SK-N-SH (cell line): ENCODE measurements at regions not wholly inside any gene's neighbourhood (a gene's known extent, or its start where the extent isn't known, plus 50 kb on each side); places are given as distances from the start of the nearest gene placed in this dataset.

Experiments used
- CTCF ChIA-PET: fragments of 300-600, 350-600 bp; formaldehyde crosslinking; extraction: SDS; loops from one replicate; lab custom pipeline; 2021; lab: Yijun Ruan, JAX
- POLR2A ChIA-PET: fragments of 350-600 bp; sonication (Branson Sonifier 250); formaldehyde crosslinking; extraction: SDS; loops from one replicate; lab custom pipeline; 2020; ENCODE audit warnings: antibody characterized with exemption, inconsistent platforms; lab: Yijun Ruan, JAX
- DNase-seq: peaks from one replicate; pipeline ENCODE4 v3.0.0; 2012
- H2AFZ ChIP-seq: fragments of 200-600 bp; sonication (generic); 2 replicates; pipeline ENCODE4 v1.8.1; 2016; ENCODE audit warnings: antibody characterized with exemption, mild to moderate bottlenecking, low read depth
- H3F3A ChIP-seq: fragments of 200-600 bp; sonication (generic); replicated peaks from 2 replicates; pipeline ENCODE3; 2016; ENCODE audit warnings: antibody characterized with exemption, mild to moderate bottlenecking; ENCODE audit not compliant: insufficient read depth
- H3K27ac ChIP-seq, 2 experiments: fragments of 200-500 bp in 1 of 2; fragments of 200-600 bp in 1 of 2; sonication (Bioruptor generic) in 1 of 2; sonication (generic), shearing (Covaris generic) in 1 of 2; 2 replicates each; pipeline versions ENCODE4 v1.5.1 to v1.6.1; 2014 to 2016; ENCODE audit warnings: low read depth in 2 of 2, inconsistent platforms in 1 of 2, low read length in 1 of 2, mild to moderate bottlenecking in 1 of 2, mixed read lengths in 1 of 2
- H3K27me3 ChIP-seq: fragments of 200-600 bp; sonication (generic), shearing (Covaris generic); 2 replicates; pipeline ENCODE4 v1.6.1; 2016; ENCODE audit warnings: mixed run types; ENCODE audit not compliant: insufficient read depth
- H3K36me3 ChIP-seq, 2 experiments: fragments of 200-500 bp in 1 of 2; fragments of 200-600 bp in 1 of 2; sonication (Bioruptor generic) in 1 of 2; sonication (generic) in 1 of 2; replicated peaks in 1 of 2; 2 replicates each; pipeline versions ENCODE3 to v1.5.1; 2014 to 2016; ENCODE audit warnings: low read length in 1 of 2, mild to moderate bottlenecking in 1 of 2; ENCODE audit not compliant: insufficient read depth in 2 of 2, control insufficient read depth in 1 of 2
- H3K4me1 ChIP-seq, 2 experiments: fragments of 200-500 bp in 1 of 2; fragments of 200-600 bp in 1 of 2; sonication (Bioruptor generic) in 1 of 2; sonication (generic), shearing (Covaris generic) in 1 of 2; 2 replicates each; pipeline versions ENCODE4 v1.5.1 to v1.6.1; 2014 to 2016; ENCODE audit warnings: low read depth in 1 of 2, low read length in 1 of 2, mixed run types in 1 of 2; ENCODE audit not compliant: insufficient read depth in 2 of 2, control insufficient read depth in 1 of 2
- H3K4me2 ChIP-seq: fragments of 200-600 bp; sonication (generic), shearing (Covaris generic); 2 replicates; pipeline ENCODE4 v1.6.1; 2017; ENCODE audit warnings: mixed run types
- H3K4me3 ChIP-seq, 2 experiments: fragments of 200-500 bp in 1 of 2; fragments of 200-600 bp in 1 of 2; sonication (Bioruptor generic) in 1 of 2; sonication (generic), shearing (Covaris generic) in 1 of 2; 2 replicates each; pipeline versions ENCODE4 v1.5.1 to v1.8.1; 2014 to 2016; ENCODE audit warnings: low read depth in 2 of 2, inconsistent platforms in 1 of 2, low read length in 1 of 2, mild to moderate bottlenecking in 1 of 2, mixed read lengths in 1 of 2, moderate library complexity in 1 of 2
- H3K79me2 ChIP-seq: fragments of 200-600 bp; sonication (generic); 2 replicates; pipeline ENCODE4 v1.8.1; 2017; ENCODE audit warnings: mild to moderate bottlenecking; ENCODE audit not compliant: insufficient read depth
- H3K9ac ChIP-seq: fragments of 200-600 bp; sonication (generic); 2 replicates; pipeline ENCODE4 v1.6.1; 2017; ENCODE audit warnings: mixed run types
- H3K9me2 ChIP-seq: fragments of 200-600 bp; sonication (generic); 2 replicates; pipeline ENCODE4 v1.6.1; 2017; ENCODE audit warnings: mixed run types
- H3K9me3 ChIP-seq: fragments of 200-600 bp; sonication (generic); 2 replicates; pipeline ENCODE4 v1.6.1; 2017; ENCODE audit warnings: mixed run types, mild to moderate bottlenecking, moderate library complexity
- H4K20me1 ChIP-seq: fragments of 200-600 bp; sonication (generic); 2 replicates; pipeline ENCODE4 v1.6.1; 2017; ENCODE audit warnings: mild to moderate bottlenecking, mixed run types; ENCODE audit not compliant: insufficient read depth
- CHD2 ChIP-seq: fragments of 150-350 bp; IDR thresholded peaks from 2 replicates; pipeline ENCODE4 v1.6.1; 2018; ENCODE audit warnings: low read length; ENCODE audit not compliant: partially characterized antibody
- ELF1 ChIP-seq: IDR thresholded peaks from 2 replicates; pipeline ENCODE4 v1.4.0; 2012
- FOSL2 ChIP-seq: IDR thresholded peaks from 2 replicates; pipeline ENCODE4 v1.4.0; 2012; ENCODE audit warnings: low read depth, mild to moderate bottlenecking, moderate library complexity, borderline replicate concordance
- FOXJ3 ChIP-seq: sonication (generic); formaldehyde crosslinking; IDR thresholded peaks from 2 replicates; pipeline ENCODE4 v1.5.1; 2020; ENCODE audit warnings: mild to moderate bottlenecking, missing genetic modification reagents
- FOXM1 ChIP-seq: IDR thresholded peaks from 2 replicates; pipeline ENCODE4 v1.4.0; 2012; ENCODE audit warnings: low read depth, mild to moderate bottlenecking
- GATA2 ChIP-seq: sonication (generic); formaldehyde crosslinking; IDR thresholded peaks from 2 replicates; pipeline ENCODE4 v1.5.0; 2020; ENCODE audit warnings: mild to moderate bottlenecking, missing genetic modification reagents
- IRF3 ChIP-seq: fragments of 150-350 bp; IDR thresholded peaks from 2 replicates; pipeline ENCODE4 v1.6.1; 2016; ENCODE audit warnings: mild to moderate bottlenecking, low read depth, low read length
- JUND ChIP-seq: IDR thresholded peaks from 2 replicates; pipeline ENCODE4 v1.4.0; 2012
- MAX ChIP-seq: IDR thresholded peaks from 2 replicates; pipeline ENCODE4 v1.4.0; 2012; ENCODE audit warnings: low read depth
- MEF2A ChIP-seq: IDR thresholded peaks from 2 replicates; pipeline ENCODE4 v1.4.0; 2012; ENCODE audit warnings: low read depth, borderline replicate concordance
- POLR2AphosphoS5 ChIP-seq: IDR thresholded peaks from 2 replicates; pipeline ENCODE4 v1.6.1; 2012; ENCODE audit warnings: low read depth, low read length
- RCOR1 ChIP-seq: fragments of 150-350 bp; IDR thresholded peaks from 2 replicates; pipeline ENCODE4 v1.6.1; 2017; ENCODE audit warnings: antibody characterized with exemption, low read length
- SIN3A ChIP-seq: IDR thresholded peaks from 2 replicates; pipeline ENCODE4 v1.6.1; 2012; ENCODE audit warnings: low read depth, mild to moderate bottlenecking, low read length, moderate library complexity, borderline replicate concordance
- TAF1 ChIP-seq: IDR thresholded peaks from 2 replicates; pipeline ENCODE4 v1.6.1; 2012; ENCODE audit warnings: low read depth, mild to moderate bottlenecking, low read length, moderate library complexity, borderline replicate concordance
- TCF12 ChIP-seq: IDR thresholded peaks from 2 replicates; pipeline ENCODE4 v1.4.0; 2012
- USF1 ChIP-seq: IDR thresholded peaks from 2 replicates; pipeline ENCODE4 v1.4.0; 2012; ENCODE audit warnings: low read depth, borderline replicate concordance
- ZBTB33 ChIP-seq: IDR thresholded peaks from 2 replicates; pipeline ENCODE4 v1.4.0; 2012; ENCODE audit warnings: low read depth, borderline replicate concordance
- WGBS: methylation state at CpG from one replicate; pipeline ENCODE4 v1.1.6; 2017; ENCODE audit warnings: low lambda C conversion rate; 5-methylcytosine and 5-hydroxymethylcytosine counted together
- TF ChIP-seq, protein P1 (sequence below): IDR thresholded peaks from 2 replicates; pipeline ENCODE4; 2012
- TF ChIP-seq, protein P2 (sequence below): fragments of 150-350 bp; IDR thresholded peaks from 2 replicates; pipeline ENCODE4 v1.6.1; 2017; ENCODE audit warnings: antibody characterized with exemption, low read length, low read depth, borderline replicate concordance

- Histone ChIP-seq H2AFZ (no peak overlapping the region; the same call in 1 of the 2 replicates), H3K79me2 (no peaks in the 10 kb centered on the region), H3K9ac (no peak overlapping the region), H3K4me1 (peaks cover 14% of the 10 kb centered on the region in 2 experiments; a peak in 3 of 4 replicates), H3K9me3 (no peaks in the 10 kb centered on the region), H3K36me3 (no peaks in the 10 kb centered on the region), H3K27ac (peak overlapping the region in 1 of 2 experiments; percentile 22; a peak in 1 of 4 replicates), H4K20me1 (no peaks in the 10 kb centered on the region), H3K27me3 (no peaks in the 10 kb centered on the region), H3K4me2 (no peak overlapping the region), H3K9me2 (no peaks in the 10 kb centered on the region), H3F3A (peaks cover 15% of the 10 kb centered on the region), H3K4me3 (no peak overlapping the region)
- 59% methylated on average over 1 of the region's 1 CpG for WGBS
- TF ChIP-seq SIN3A (no peak), JUND (no peak), GATA2 (CRISPR knock-in tag) (no peak), RCOR1 (no peak), ZBTB33 (no peak), MAX (no peak), FOSL2 (no peak), CHD2 (no peak), POLR2AphosphoS5 (no peak), FOXM1 (no peak), ELF1 (no peak), FOXJ3 (no peak), USF1 (no peak)
- TF ChIP-seq, protein P1, sequence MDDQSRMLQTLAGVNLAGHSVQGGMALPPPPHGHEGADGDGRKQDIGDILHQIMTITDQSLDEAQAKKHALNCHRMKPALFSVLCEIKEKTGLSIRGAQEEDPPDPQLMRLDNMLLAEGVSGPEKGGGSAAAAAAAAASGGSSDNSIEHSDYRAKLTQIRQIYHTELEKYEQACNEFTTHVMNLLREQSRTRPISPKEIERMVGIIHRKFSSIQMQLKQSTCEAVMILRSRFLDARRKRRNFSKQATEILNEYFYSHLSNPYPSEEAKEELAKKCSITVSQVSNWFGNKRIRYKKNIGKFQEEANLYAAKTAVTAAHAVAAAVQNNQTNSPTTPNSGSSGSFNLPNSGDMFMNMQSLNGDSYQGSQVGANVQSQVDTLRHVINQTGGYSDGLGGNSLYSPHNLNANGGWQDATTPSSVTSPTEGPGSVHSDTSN = no peak
- CTCF ChIA-PET = interaction anchor here (0.9 to 3.2 kb wide), 5 partner anchors 10 to 394 kb away, joined by 3 to 7 read pairs (median 3); no protein-coding TSS in a partner anchor
- POLR2A ChIA-PET = no interaction called here
- no peak for DNase-seq
Observed at GRCh38 chr10:52649511-52649910, 123.1 kb downstream of the MBL2 start.

GRCh38 chr10:52650873-52651272 lies 121.7 kb downstream of the MBL2 start:
- peaks cover 15% of the 10 kb centered on the region for H3F3A ChIP-seq
- H3K36me3 ChIP-seq = no peaks in the 10 kb centered on the region
- no peak overlapping the region for H2AFZ ChIP-seq
- H4K20me1 ChIP-seq = no peaks in the 10 kb centered on the region
- TF ChIP-seq POLR2AphosphoS5 (no peak), TCF12 (no peak), MEF2A (no peak), TAF1 (no peak), IRF3 (no peak)
- TF ChIP-seq, protein P2, sequence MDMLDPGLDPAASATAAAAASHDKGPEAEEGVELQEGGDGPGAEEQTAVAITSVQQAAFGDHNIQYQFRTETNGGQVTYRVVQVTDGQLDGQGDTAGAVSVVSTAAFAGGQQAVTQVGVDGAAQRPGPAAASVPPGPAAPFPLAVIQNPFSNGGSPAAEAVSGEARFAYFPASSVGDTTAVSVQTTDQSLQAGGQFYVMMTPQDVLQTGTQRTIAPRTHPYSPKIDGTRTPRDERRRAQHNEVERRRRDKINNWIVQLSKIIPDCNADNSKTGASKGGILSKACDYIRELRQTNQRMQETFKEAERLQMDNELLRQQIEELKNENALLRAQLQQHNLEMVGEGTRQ = no peak
- H3K27me3 ChIP-seq = no peaks in the 10 kb centered on the region
- no peaks in the 10 kb centered on the region for H3K79me2 ChIP-seq
- H3K4me3 ChIP-seq = no peak overlapping the region
- H3K4me1 ChIP-seq = peaks cover 14% of the 10 kb centered on the region in 2 experiments; a peak in 3 of 4 replicates
- no peaks in the 10 kb centered on the region for H3K9me2 ChIP-seq
- peak overlapping the region in 1 of 2 experiments; percentile 62; a peak in 1 of 4 replicates for H3K27ac ChIP-seq
- H3K4me2 ChIP-seq = no peak overlapping the region
- H3K9me3 ChIP-seq = no peaks in the 10 kb centered on the region
- ChIA-PET CTCF (interaction anchor here (0.8 to 1.9 kb wide), 2 partner anchors 78 to 344 kb away, joined by 4 to 7 read pairs; no protein-coding TSS in a partner anchor), POLR2A (no interaction called here)
- DNase-seq = no peak
- WGBS = 80% methylated on average over 4 of the region's 4 CpGs
- no peak overlapping the region for H3K9ac ChIP-seq
